Superior temporal gyrus (tissue), 1 donor: ENCODE measurements at regions not wholly inside any gene's neighbourhood (a gene's known extent, or its start where the extent isn't known, plus 50 kb on each side); places are given as distances from the start of the nearest gene placed in this dataset.
A peak's percentile ranks its signal among the peaks of the same experiment; 100 is the strongest.

Experiments
- DNase-seq: peaks from one replicate; pipeline ENCODE4 v3.0.0-alpha.2; 2016; ENCODE audit errors: extremely low spot score

GRCh38 chr3:42012935-42013690 is 51.2 kb upstream of the ULK4 start:
- peak; percentile 51 for DNase-seq

GRCh38 chr3:42012383-42012934 is 50.6 kb upstream of the ULK4 start:
- no peak for DNase-seq
